GM21423 (cell line): ENCODE measurements at regions not wholly inside any gene's neighbourhood (a gene's known extent, or its start where the extent isn't known, plus 50 kb on each side); places are given as distances from the start of the nearest gene placed in this dataset.
"Not testable (repeated sequence)": the region's sequence is repeated elsewhere in the genome, so short reads cannot be mapped to it uniquely, and the experiment has no call there.

Source experiments
- ATAC-seq: cut with Tn5 transposase; IDR thresholded peaks from one replicate; pipeline ENCODE4 v1.9.1; 2021; ENCODE audit warnings: mild to moderate bottlenecking, moderate library complexity; ENCODE audit not compliant: unreplicated experiment

DNA sequence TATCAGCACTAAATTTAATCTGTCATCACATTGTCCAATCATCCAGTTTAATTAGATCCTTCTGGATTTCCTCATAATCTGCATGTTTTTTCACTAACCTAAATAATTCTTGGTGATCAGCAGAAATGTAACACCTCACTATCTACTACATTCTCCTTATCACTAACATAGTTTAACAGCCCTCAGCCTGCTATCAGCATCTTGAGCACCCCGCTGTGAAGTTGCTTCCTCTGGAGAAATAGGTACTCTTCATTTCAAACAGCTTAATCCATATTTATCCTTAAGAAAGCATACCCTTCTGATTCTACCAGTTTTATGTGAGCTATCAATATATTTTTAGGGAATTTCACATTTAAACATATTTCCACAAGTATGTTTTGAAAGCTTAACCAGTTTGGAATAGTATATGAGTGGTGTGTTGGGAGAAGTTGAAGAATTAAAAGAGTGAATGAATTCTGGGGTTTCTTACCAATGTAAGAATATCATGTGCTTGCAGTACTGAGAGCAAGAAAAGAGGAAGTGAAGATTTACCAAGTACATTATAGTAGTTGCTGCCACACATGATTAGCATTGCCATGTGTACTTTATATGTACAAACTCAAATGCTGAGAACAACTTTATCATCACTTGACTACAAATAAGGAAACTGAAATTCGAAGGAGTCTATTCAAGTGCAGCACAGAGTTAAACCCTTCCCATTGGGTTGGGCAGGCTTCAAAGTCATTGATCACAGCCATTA is 771.1 kb upstream of the ADGRL4 start:
- ATAC-seq: peak; percentile 100

DNA sequence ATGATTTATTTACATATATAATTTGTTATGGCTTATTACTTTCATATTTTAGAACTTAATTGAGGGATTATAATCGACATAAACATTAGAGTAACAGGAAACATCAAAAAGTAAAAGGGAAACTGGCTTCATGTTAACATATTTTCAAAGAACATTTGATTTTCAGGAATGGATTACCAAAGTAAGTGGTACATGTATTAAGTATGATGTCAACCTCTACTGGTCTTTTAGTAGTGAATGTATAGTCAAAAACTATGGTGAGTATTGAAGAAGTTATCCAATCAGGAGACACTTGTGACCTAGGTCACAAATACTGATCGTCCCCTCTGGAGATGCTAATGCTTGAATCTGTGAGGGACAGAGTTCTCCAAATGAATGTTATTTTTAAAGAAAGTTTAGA is 768.9 kb upstream of the ADGRL4 start:
- ATAC-seq: no peak

DNA sequence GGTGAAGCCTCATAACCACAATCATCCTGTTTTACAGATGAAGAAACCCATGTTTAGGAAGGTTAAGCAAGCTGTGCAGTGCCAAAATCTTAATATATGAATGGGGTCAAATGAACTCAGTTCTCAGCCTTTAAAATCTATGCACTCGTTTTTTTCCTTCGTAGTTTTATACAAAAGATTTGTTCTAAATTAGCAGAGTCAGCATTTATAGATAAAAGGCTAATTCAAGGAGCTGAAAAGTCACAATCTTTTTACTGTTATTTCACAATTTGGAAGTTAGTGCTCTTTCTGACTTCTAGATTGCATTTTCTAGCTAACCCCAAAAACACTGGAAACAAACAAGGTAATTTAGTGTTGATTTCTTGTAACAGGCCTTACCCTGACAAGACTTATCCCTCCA is 766.9 kb upstream of the ADGRL4 start:
- no peak for ATAC-seq

DNA sequence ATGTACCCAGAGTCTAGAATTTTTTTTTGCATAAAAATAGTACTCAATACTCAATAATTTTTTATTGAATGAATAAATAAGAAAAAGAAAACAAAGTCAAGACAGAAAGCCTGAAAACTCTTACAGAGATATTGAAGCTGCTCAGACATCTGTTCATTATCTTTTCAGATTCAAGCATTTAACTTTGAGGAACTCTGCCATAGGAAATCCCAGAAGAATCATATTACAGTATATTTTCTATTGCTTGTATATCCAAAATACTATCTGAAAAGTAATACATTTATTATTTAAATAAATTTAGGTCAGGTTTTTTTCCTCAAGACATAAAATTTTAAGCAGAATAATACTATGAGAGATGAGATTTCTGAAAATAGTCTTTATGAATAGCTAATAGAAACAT is 755.9 kb upstream of the ADGRL4 start:
- no peak for ATAC-seq

DNA sequence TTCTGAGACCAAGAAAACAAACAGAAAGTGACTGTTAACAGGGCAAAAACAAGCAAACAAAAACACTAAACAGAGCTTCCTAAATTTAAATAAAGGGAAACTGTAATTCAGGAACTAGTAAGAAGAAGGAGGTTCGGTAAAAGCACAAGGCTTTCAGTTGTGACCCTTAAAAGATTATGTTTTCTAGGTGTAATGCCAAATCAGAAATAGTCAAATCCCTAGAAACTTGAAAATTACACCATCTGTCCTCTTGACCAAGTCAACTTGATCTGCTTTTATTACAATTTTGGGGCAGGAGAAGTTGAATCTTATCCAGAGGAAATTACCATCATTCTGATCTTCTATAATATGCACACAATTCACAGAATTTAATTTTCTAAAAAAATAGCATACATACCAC is 754.0 kb upstream of the ADGRL4 start:
- no peak for ATAC-seq

DNA sequence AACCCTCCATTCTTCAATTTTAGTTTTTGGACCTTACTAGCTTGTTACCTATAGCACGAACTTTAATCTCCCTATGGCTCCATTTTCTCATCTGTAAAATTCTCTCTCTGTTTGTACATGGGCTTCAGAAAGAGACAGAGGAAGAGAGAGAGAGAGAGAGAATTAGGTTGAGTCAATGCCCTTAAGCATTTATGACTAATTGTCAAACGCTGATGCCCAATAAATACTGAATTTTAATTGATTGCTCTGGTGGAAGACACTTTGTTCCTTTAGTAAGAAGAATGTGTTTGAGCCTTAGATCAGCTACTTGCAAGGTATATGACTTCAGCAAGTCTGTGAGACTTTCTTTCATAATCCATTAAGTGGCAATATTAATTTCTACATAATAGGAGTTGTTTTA is 743.1 kb upstream of the ADGRL4 start:
- no peak for ATAC-seq

DNA sequence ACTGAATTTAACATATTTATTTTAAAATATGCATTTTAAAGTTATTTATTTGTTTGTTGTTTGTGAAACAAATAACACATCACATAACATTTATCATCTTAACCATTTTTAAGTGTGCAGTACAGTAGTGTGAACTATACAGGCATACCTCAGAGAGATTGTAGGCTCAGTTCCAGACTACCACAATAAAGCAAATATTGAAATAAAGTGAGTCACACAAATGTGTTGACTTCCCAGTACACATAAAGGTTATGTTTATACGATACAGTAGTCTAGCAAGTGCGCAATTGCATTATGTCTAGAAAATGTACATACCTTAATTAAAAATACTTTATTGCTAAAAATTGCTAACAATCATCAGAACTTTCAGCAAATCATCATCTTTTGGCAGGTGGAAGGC is 739.4 kb upstream of the ADGRL4 start:
- no peak for ATAC-seq

DNA sequence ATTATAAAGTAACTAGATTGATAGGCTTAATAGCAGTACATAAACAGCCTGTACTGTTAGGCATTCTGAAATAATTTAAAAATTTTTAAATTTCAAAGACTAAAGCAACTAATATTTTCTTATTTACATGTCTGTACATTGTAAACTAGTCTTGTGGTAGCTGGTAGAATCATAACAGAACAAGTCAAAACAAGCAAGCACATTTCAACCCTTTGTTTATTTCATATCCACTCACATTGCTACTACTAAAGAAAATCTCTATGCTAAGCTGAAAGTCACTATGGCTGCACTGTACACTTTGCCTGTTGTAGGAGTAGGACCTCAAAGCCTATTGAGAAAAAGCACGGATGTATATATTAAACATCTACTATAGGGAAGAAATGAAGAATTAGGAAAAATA is 738.2 kb upstream of the ADGRL4 start:
- ATAC-seq: no peak

DNA sequence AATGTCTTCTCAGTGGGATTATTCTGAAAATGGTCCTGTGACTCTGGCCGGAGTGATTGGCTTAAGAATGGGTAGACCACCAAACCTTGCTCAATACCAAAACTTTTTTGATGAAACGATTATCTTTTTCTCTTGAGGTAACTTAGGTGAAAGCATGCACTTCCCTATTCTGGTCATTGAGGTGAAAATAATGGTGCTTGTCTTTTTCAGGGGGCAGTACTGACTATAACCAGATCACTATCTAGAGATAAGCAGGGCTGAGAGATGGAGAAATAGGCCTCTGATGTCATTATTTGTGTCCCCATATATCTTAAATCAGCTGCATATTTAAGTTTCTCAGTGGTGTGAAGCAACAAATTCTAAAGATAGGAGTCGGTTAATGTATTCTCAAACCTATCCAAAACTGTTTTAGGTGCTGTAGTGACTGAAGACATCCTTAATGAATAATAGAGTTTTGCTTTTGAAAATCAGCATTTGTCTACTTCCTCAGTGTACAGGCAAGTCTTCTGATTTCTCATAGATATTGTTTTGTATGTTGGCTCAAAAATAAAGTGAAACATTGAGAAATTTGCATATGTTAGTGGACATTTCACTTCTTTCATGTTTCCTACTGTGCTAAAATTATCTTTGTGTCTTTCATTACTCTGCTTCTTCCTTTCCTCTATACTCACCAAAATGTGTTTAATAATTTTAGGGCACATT is 735.3 kb upstream of the ADGRL4 start:
- peak; percentile 86 for ATAC-seq

DNA sequence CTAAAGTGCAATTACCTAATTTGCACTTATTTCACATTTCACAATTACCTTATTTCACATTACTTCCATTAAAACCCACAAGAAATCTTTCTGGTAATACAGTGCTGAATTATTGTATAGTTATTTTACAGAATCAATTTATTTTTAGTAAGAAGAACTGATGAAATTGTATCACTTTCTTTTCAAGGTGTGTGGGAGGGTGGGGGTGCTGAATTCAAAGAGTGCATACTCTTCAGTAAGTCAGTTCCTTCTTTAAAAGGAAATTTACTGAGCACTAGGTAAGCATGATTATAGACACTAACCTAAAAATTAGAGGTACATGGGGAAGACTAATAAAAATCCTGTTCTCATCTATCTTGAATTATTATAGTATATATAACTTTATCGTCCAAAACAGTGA is 731.6 kb upstream of the ADGRL4 start:
- ATAC-seq: no peak

DNA sequence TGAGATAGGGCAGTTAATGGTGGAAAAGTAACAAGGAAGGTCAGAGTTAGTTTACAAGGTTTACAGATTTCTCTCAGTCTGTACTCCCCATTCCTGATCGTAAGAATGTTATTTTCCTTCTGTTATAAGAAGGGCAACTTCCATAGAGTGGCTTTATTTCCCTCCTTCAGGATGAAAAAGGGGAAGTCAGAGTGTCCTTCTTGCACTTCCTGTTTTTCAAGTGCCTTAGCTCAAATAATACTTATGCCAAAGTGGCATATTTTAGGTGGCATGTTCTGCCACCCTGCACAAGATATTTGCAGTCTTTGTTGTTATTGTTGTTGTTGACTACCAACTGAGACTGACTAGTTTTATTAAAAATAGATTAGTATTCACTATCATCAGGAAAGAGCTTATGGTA is 730.7 kb upstream of the ADGRL4 start:
- no peak for ATAC-seq

DNA sequence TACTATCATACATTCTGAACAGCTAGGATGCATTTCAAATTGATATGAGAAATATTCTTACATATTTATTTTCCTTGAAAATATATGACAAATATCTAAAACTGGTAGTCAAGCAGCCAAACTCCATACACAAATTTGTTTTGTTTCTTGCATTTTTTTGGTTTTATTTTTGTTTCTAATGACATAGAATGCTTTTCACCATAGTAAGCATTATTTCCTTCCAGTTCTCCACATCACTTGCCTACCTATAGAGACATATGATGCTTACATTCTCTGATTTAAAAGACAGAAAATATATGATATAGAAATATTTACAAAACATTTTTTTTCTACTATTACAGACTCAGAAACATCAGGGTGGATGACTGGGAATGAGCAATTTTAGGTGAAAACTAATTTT is 726.4 kb upstream of the ADGRL4 start:
- no peak for ATAC-seq

DNA sequence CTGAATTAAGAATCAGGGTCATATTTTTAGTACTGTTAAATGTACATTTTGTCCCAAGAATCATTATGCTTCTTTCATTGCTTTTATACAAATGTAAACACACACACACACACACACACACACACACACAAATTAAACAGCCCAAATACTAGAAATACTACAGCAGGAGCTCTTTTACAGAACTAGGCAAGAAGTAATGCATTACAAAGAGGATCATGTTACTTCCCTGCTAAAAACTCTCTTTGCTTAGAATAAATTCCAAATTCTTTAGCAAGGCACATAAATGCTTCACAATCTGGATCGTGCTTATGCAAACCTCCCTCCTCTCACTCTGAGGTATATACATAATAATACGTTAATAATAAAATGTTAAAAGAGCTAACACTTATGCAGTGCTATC is 720.4 kb upstream of the ADGRL4 start:
- no peak for ATAC-seq

DNA sequence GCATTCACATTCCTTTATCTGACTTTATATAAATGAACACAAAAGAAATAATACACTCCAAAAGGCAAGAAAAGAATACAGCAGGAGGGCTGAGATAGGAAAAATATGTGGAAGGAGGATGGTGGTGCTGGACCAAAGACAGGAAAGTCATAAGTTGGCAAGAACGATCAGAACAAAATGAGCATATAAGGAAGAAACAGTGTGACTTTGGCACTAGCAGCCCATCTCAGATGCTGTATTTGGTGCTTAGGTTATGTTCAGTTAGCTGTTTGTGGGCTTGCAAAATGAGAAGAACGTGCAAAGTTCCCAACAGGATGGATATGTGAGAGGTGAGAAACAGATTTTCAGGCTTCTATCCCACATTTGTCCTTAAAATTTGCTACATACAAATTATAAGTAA is 719.8 kb upstream of the ADGRL4 start:
- no peak for ATAC-seq

DNA sequence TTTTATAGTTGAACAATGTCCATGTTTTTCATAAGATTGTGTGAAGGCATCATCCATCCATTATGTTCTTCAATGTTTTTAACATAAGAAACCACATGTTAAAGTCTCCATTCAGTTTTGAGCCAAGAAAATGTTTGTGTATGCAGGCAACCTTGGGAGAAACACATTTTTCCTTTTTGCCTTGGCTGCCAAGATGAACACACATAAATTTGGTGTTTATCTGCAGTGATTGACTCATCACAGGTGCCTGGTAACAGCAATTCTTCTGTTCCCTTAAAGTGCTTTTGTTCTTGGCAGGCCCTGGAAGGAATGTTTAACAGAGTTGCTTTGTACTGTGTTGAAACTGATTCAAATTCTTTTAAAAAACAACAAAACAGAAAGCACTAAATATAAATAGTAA is 709.9 kb upstream of the ADGRL4 start:
- ATAC-seq: no peak

DNA sequence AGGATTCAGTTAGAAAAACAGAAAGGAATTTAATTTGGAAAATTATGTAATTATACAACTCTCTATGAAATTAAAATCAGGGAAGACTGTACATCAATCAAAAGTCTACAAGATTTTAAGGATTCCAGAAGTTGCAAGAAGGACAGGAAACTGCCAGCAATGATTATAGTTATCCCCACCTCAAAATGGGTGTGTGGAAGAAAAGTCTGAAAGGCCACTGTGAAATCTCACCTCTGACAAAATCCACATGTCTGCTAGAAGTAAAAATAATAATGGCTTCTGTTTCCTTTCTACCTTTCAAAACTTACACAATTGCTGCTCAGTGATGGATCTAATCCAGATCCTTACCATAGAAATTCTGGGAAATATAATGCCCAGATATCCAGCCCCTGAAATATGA is 708.1 kb upstream of the ADGRL4 start:
- no peak for ATAC-seq

DNA sequence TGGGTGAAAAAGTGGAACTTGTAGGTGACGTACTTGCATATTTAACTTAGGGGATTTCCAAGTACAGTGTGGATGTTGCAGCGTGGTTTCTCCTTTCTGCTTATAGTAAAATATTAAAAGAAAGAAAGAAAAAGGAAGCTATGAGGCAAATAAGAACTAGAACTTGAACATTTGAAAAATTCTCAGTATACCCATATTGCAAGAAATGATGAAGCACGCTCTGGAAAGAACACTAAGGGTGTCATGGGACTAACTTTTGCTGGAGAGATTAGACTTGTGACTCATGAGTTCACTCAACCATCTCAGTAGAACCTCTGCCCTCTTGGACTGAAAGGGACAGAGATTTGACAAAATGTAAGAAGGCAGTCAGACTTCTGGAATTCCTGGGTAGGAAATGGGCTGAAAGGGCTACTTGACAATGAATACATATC is 704.5 kb upstream of the ADGRL4 start:
- ATAC-seq: peak; percentile 88

DNA sequence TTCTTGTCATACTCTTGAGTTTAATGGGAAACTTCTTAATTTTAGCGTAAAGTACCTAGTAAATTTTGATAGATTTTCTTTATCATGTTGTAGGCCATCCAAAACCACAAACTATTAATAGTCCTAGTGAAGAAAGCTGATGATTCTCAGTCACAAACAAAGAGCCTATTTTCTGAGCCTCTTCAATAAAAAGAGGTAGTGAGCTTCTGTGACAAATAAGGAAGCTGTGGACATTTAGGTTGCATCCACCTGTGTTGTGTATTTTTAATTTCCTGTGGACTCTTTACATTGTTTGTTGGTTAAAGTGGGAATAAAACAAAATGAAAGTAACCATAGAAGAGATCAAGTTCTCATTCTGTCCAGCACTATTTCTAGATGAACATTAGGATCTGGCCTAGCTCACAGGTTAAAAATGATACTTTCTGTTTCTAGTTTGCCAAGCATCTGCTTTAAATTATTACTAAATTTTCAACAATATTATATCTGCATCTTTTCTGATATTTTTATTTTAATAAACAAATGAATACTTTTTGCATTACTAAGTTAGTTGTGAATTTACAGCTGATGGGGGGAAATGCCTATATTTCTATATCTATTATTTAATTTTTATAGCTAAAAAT is 702.2 kb upstream of the ADGRL4 start:
- ATAC-seq: no peak

DNA sequence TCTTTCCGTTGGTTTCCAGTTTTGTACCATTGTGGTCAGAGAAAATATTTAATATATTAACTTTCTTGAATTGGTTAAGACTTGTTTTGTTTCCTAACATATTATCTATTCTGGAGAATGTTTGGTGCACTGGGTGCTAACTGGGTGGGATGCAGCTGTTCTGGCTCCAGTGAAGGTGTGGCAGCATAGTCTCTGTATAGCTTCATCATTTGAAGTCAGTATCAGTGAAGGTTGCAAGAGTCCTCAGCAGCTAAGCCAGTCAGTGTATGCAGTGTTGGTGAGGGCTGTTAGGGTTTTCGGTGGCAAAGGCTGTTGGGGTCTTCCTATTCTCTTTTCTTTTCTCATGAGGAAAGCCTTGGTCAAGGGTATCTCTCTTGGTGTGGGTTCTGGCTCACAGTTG is 698.7 kb upstream of the ADGRL4 start:
- no peak for ATAC-seq

DNA sequence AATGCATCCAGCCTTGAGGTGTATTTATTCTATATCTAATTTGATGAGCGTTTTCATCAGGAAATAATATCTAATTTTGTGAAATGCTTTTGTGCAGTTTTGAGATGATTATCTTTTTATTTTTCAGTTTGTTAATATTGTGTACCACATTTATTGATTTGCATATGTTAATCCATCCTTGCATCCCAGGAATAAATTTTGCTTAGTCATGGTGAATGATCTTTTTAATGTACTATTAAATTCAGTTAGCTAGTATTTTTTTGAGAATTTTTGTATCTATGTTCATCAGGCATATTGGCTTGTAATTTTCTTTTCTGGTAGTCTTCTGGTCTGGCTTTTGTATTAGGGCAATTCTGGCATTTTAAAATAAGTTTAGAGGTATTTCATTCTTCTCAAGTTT is 697.5 kb upstream of the ADGRL4 start:
- ATAC-seq: no peak

DNA sequence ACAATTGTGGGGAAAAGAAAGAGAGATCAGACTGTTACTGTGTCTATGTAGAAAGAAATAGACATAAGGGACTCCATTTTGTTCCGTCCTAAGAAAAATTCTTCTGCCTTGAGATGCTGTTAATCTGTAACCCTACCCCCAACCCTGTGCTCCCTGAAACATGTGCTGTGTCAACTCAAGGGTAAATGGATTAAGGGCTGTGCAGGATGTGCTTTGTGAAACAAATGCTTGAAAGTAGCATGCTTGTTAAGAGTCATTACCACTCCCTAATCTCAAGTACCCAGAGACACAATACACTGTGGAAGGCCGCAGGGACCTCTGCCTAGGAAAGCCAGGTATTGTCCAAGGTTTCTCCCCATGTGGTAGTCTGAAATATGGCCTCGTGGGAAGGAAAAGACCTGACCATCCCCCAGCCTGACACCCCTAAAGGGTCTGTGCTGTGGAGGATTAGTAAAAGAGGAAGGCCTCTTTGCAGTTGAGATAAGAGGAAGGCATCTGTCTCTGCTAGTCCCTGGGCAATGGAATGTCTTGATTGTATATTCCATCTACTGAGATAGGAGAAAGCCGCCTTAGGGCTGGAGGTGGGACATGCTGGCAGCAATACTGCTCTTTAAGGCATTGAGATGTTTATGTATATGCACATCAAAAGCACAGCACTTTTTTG is 695.9 kb upstream of the ADGRL4 start:
- ATAC-seq: not testable (repeated sequence)

DNA sequence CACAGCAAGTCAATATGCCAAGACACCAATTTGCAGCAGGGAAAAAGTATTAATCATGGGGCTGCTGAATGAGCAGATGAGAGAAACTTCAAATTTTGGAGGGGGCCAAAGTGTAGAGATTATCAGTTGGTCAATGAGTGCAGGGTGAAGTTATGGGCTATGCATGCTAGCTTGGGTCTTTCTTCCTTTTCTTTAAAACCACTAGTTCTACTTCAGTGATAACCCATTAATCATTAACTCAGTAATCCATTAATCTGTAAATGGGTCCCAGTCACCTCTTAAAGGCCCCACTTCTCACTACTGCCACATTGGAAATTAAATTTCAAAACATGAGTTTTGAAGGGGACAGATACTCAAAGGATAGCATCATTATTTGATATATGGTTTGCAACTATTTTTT is 688.6 kb upstream of the ADGRL4 start:
- ATAC-seq: peak; percentile 94
